GM19372 (cell line): ENCODE measurements at regions not wholly inside any gene's neighbourhood (a gene's known extent, or its start where the extent isn't known, plus 50 kb on each side); places are given as distances from the start of the nearest gene placed in this dataset.
A peak's percentile ranks its signal among the peaks of the same experiment; 100 is the strongest.

Experiments used
- ATAC-seq: cut with Tn5 transposase; IDR thresholded peaks from one replicate; pipeline ENCODE4 v1.9.1; 2021; ENCODE audit warnings: mild to moderate bottlenecking, low read depth, moderate library complexity; ENCODE audit not compliant: unreplicated experiment

- no peak for ATAC-seq
These were observed 594.3 kb upstream of the DIPK2B start for GRCh38 chrX:45794995-45795337.

GRCh38 chrX:45794323-45794994 is 593.8 kb upstream of the DIPK2B start:
- no peak for ATAC-seq

GRCh38 chrX:45788941-45789348 is 588.3 kb upstream of the DIPK2B start:
- ATAC-seq = no peak

- no peak for ATAC-seq
These were observed 587.6 kb upstream of the DIPK2B start for GRCh38 chrX:45788315-45788714.

GRCh38 chrX:45784590-45784989 is 583.9 kb upstream of the DIPK2B start:
- ATAC-seq = no peak

GRCh38 chrX:45783002-45783401 is 582.3 kb upstream of the DIPK2B start:
- ATAC-seq = no peak

GRCh38 chrX:45781901-45782553 is 581.4 kb upstream of the DIPK2B start:
- no peak for ATAC-seq

GRCh38 chrX:45778616-45779015 is 577.9 kb upstream of the DIPK2B start:
- no peak for ATAC-seq

GRCh38 chrX:45777366-45777765 is 576.7 kb upstream of the DIPK2B start:
- ATAC-seq = no peak

GRCh38 chrX:45775468-45775867 is 574.8 kb upstream of the DIPK2B start:
- ATAC-seq = no peak

- no peak for ATAC-seq
These were observed 574.3 kb upstream of the DIPK2B start for GRCh38 chrX:45774961-45775360.

GRCh38 chrX:45773572-45773971 is 572.9 kb upstream of the DIPK2B start:
- ATAC-seq = no peak

- ATAC-seq = no peak
These were observed 571.1 kb upstream of the DIPK2B start for GRCh38 chrX:45771560-45772340.

- no peak for ATAC-seq
These were observed 570.4 kb upstream of the DIPK2B start for GRCh38 chrX:45771114-45771513.

- ATAC-seq = peak; percentile 71
These were observed 569.3 kb upstream of the DIPK2B start for GRCh38 chrX:45769761-45770582.

- ATAC-seq = no peak
These were observed 568.1 kb upstream of the DIPK2B start for GRCh38 chrX:45768666-45769236.

- ATAC-seq = no peak
These were observed 566.4 kb upstream of the DIPK2B start for GRCh38 chrX:45766981-45767501.

- no peak for ATAC-seq
These were observed 565.1 kb upstream of the DIPK2B start for GRCh38 chrX:45765767-45766166.

GRCh38 chrX:45765281-45765680 is 564.6 kb upstream of the DIPK2B start:
- ATAC-seq = no peak
